Sciatic nerve (tissue), 2 donors: ENCODE measurements at regions not wholly inside any gene's neighbourhood (a gene's known extent, or its start where the extent isn't known, plus 50 kb on each side); places are given as distances from the start of the nearest gene placed in this dataset.

Experiments used
- ATAC-seq: fragments of 200-7000 bp; cut with Tn5 transposase; one replicate; pipeline ENCODE4 v1.9.1; 2020; ENCODE audit warnings: mild to moderate bottlenecking, moderate library complexity
- DNase-seq: peaks from one replicate; pipeline ENCODE4 v3.0.0-alpha.2; 2020; ENCODE audit warnings: low spot score
- intact Hi-C: fragments of 100-400 bp; cut with DNase I; formaldehyde crosslinking; loops from one replicate; pipeline ENCODE4 v1.14.2; 2022
- donor health status: DM: no; HTN: no; CAD: no.
- donor health status: DM: no; HTN: no; CAD: no.

GRCh38 chr7:114050571-114050970 is 131.8 kb upstream of the PPP1R3A start:
- ATAC-seq: no peak
- intact Hi-C loops: no loop called here
- no peak for DNase-seq

- ATAC-seq (no peak), DNase-seq (no peak)
- intact Hi-C loops: no loop called here
Measured at GRCh38 chr7:114048386-114049235, 129.8 kb upstream of the PPP1R3A start.

GRCh38 chr7:114047889-114048288 is 129.1 kb upstream of the PPP1R3A start:
- DNase-seq (no peak), ATAC-seq (no peak)
- intact Hi-C loops: no loop called here

GRCh38 chr7:114033475-114033874 is 114.7 kb upstream of the PPP1R3A start:
- intact Hi-C loops: no loop called here
- no peak for ATAC-seq
- DNase-seq: no peak

GRCh38 chr7:114026486-114027089 is 107.8 kb upstream of the PPP1R3A start:
- intact Hi-C loops: no loop called here
- no peak for DNase-seq

GRCh38 chr7:114021135-114021534 is 102.3 kb upstream of the PPP1R3A start:
- ATAC-seq (no peak), DNase-seq (no peak)
- intact Hi-C loops: no loop called here

More at GRCh38 chr7:114026486-114027089, 107.8 kb upstream of the PPP1R3A start:
- ATAC-seq: no peak

GRCh38 chr7:114008696-114009095 is 89.9 kb upstream of the PPP1R3A start:
- ATAC-seq (no peak), DNase-seq (no peak)
- intact Hi-C loops: no loop called here

- ATAC-seq (no peak), DNase-seq (no peak)
- intact Hi-C loops: no loop called here
Measured at GRCh38 chr7:114007386-114007785, 88.6 kb upstream of the PPP1R3A start.

GRCh38 chr7:113998934-113999333 is 80.1 kb upstream of the PPP1R3A start:
- ATAC-seq (no peak), DNase-seq (no peak)
- intact Hi-C loops: no loop called here

GRCh38 chr7:113996405-113996804 is 77.6 kb upstream of the PPP1R3A start:
- DNase-seq (no peak), ATAC-seq (no peak)
- intact Hi-C loops: no loop called here

- no peak for DNase-seq
- intact Hi-C loops: no loop called here
- no peak for ATAC-seq
Measured at GRCh38 chr7:113986216-113986615, 67.4 kb upstream of the PPP1R3A start.

GRCh38 chr7:113976508-113976907 is 57.7 kb upstream of the PPP1R3A start:
- ATAC-seq (no peak), DNase-seq (no peak)
- intact Hi-C loops: no loop called here

- DNase-seq (no peak), ATAC-seq (no peak)
- intact Hi-C loops: no loop called here
Measured at GRCh38 chr7:113968713-113969112, 49.9 kb upstream of the PPP1R3A start.
